Activated CD4-positive, alpha-beta T cell treated with anti-CD3 and anti-CD28 coated beads for 48 hours (primary cell): ENCODE measurements at regions not wholly inside any gene's neighbourhood (a gene's known extent, or its start where the extent isn't known, plus 50 kb on each side); places are given as distances from the start of the nearest gene placed in this dataset.

Experiments
- DNase-seq: peaks from one replicate; pipeline ENCODE4 v3.0.0-alpha.2; 2020

- DNase-seq, result no peak
Measured at GRCh38 chr15:57824186-57824585, 117.7 kb downstream of the POLR2M start.

GRCh38 chr15:57827021-57827420, 120.5 kb downstream of the POLR2M start:
- DNase-seq, result no peak

- no peak for DNase-seq
Measured at GRCh38 chr15:57827971-57828370, 121.5 kb downstream of the POLR2M start.

- DNase-seq, result no peak
Measured at GRCh38 chr15:57832183-57832582, 125.7 kb downstream of the POLR2M start.

GRCh38 chr15:57835119-57835518, 128.6 kb downstream of the POLR2M start:
- DNase-seq, result no peak

- DNase-seq, result no peak
Measured at GRCh38 chr15:57849317-57849716, 142.8 kb downstream of the POLR2M start.

GRCh38 chr15:57854531-57854930, 148.0 kb downstream of the POLR2M start:
- no peak for DNase-seq

GRCh38 chr15:57857871-57858270, 151.4 kb downstream of the POLR2M start:
- no peak for DNase-seq

- DNase-seq, result no peak
Measured at GRCh38 chr15:57859130-57859685, 152.7 kb downstream of the POLR2M start.

GRCh38 chr15:57861034-57861638, 154.6 kb downstream of the POLR2M start:
- peak; percentile 31 for DNase-seq

- DNase-seq, result no peak
Measured at GRCh38 chr15:57861815-57862586, 155.5 kb downstream of the POLR2M start.

GRCh38 chr15:57862761-57863160, 156.2 kb downstream of the POLR2M start:
- no peak for DNase-seq

GRCh38 chr15:57865294-57865693, 158.8 kb downstream of the POLR2M start:
- DNase-seq, result no peak

GRCh38 chr15:57866149-57866736, 159.7 kb downstream of the POLR2M start:
- DNase-seq, result peak; percentile 72

- no peak for DNase-seq
Measured at GRCh38 chr15:57867970-57868798, 161.7 kb downstream of the POLR2M start.

GRCh38 chr15:57870667-57871066, 164.2 kb downstream of the POLR2M start:
- no peak for DNase-seq

- DNase-seq, result no peak
Measured at GRCh38 chr15:57872281-57873030, 165.9 kb downstream of the POLR2M start.

- DNase-seq, result no peak
Measured at GRCh38 chr15:57873564-57874209, 167.2 kb downstream of the POLR2M start.

- DNase-seq, result no peak
Measured at GRCh38 chr15:57875347-57875746, 168.8 kb downstream of the POLR2M start.

GRCh38 chr15:57878573-57878972, 172.1 kb downstream of the POLR2M start:
- DNase-seq, result no peak

GRCh38 chr15:57881361-57881760, 174.8 kb downstream of the POLR2M start:
- no peak for DNase-seq

- no peak for DNase-seq
Measured at GRCh38 chr15:57881972-57882371, 175.5 kb downstream of the POLR2M start.
